C1 segment of cervical spinal cord (tissue), 14 donors: ENCODE measurements at regions not wholly inside any gene's neighbourhood (a gene's known extent, or its start where the extent isn't known, plus 50 kb on each side); places are given as distances from the start of the nearest gene placed in this dataset.
A peak's percentile ranks its signal among the peaks of the same experiment; 100 is the strongest.

Experiments
- DNase-seq, 14 donors: peaks; one replicate each; lab custom pipeline; 2025; lab: John Stamatoyannopoulos, UW

- DNase-seq = peak in 1 of 14 donors; percentile 5
Observed at GRCh38 chr2:139165601-139166000, 385.4 kb upstream of the NXPH2 start.

GRCh38 chr2:139165041-139165440 lies 384.9 kb upstream of the NXPH2 start:
- no peak for DNase-seq

GRCh38 chr2:139162957-139163356 lies 382.8 kb upstream of the NXPH2 start:
- DNase-seq = no peak

- no peak for DNase-seq
Observed at GRCh38 chr2:139162456-139162855, 382.3 kb upstream of the NXPH2 start.

GRCh38 chr2:139160836-139161235 lies 380.6 kb upstream of the NXPH2 start:
- DNase-seq = no peak

- DNase-seq = no peak
Observed at GRCh38 chr2:139159177-139159576, 379.0 kb upstream of the NXPH2 start.

GRCh38 chr2:139156730-139157129 lies 376.5 kb upstream of the NXPH2 start:
- DNase-seq = no peak

GRCh38 chr2:139155991-139156390 lies 375.8 kb upstream of the NXPH2 start:
- no peak for DNase-seq

- no peak for DNase-seq
Observed at GRCh38 chr2:139142252-139142880, 362.2 kb upstream of the NXPH2 start.

GRCh38 chr2:139124271-139124670 lies 344.1 kb upstream of the NXPH2 start:
- DNase-seq = no peak

- no peak for DNase-seq
Observed at GRCh38 chr2:139123795-139124194, 343.6 kb upstream of the NXPH2 start.

GRCh38 chr2:139122711-139123158 lies 342.5 kb upstream of the NXPH2 start:
- DNase-seq = no peak

GRCh38 chr2:139099721-139100120 lies 319.5 kb upstream of the NXPH2 start:
- no peak for DNase-seq

GRCh38 chr2:139098961-139099360 lies 318.8 kb upstream of the NXPH2 start:
- no peak for DNase-seq

- DNase-seq = no peak
Observed at GRCh38 chr2:139083121-139083520, 302.9 kb upstream of the NXPH2 start.

GRCh38 chr2:139080244-139080643 lies 300.1 kb upstream of the NXPH2 start:
- DNase-seq = no peak

GRCh38 chr2:139079311-139079710 lies 299.1 kb upstream of the NXPH2 start:
- DNase-seq = no peak

GRCh38 chr2:139078376-139078775 lies 298.2 kb upstream of the NXPH2 start:
- DNase-seq = no peak

GRCh38 chr2:139077099-139077737 lies 297.0 kb upstream of the NXPH2 start:
- DNase-seq = no peak

- no peak for DNase-seq
Observed at GRCh38 chr2:139067874-139068273, 287.7 kb upstream of the NXPH2 start.

GRCh38 chr2:139067072-139067471 lies 286.9 kb upstream of the NXPH2 start:
- DNase-seq = no peak

GRCh38 chr2:139064159-139064558 lies 284.0 kb upstream of the NXPH2 start:
- DNase-seq = no peak

- DNase-seq = no peak
Observed at GRCh38 chr2:139059617-139060016, 279.4 kb upstream of the NXPH2 start.

GRCh38 chr2:139055202-139055601 lies 275.0 kb upstream of the NXPH2 start:
- no peak for DNase-seq
